SK-N-SH (cell line): ENCODE measurements at regions not wholly inside any gene's neighbourhood (a gene's known extent, or its start where the extent isn't known, plus 50 kb on each side); places are given as distances from the start of the nearest gene placed in this dataset.

Experiments used
- CTCF ChIA-PET: fragments of 300-600, 350-600 bp; formaldehyde crosslinking; extraction: SDS; loops from one replicate; lab custom pipeline; 2021; lab: Yijun Ruan, JAX
- POLR2A ChIA-PET: fragments of 350-600 bp; sonication (Branson Sonifier 250); formaldehyde crosslinking; extraction: SDS; loops from one replicate; lab custom pipeline; 2020; ENCODE audit warnings: antibody characterized with exemption, inconsistent platforms; lab: Yijun Ruan, JAX
- DNase-seq: peaks from one replicate; pipeline ENCODE4 v3.0.0; 2012
- H2AFZ ChIP-seq: fragments of 200-600 bp; sonication (generic); 2 replicates; pipeline ENCODE4 v1.8.1; 2016; ENCODE audit warnings: antibody characterized with exemption, mild to moderate bottlenecking, low read depth
- H3F3A ChIP-seq: fragments of 200-600 bp; sonication (generic); replicated peaks from 2 replicates; pipeline ENCODE3; 2016; ENCODE audit warnings: antibody characterized with exemption, mild to moderate bottlenecking; ENCODE audit not compliant: insufficient read depth
- H3K27ac ChIP-seq, 2 experiments: fragments of 200-500 bp in 1 of 2; fragments of 200-600 bp in 1 of 2; sonication (Bioruptor generic) in 1 of 2; sonication (generic), shearing (Covaris generic) in 1 of 2; 2 replicates each; pipeline versions ENCODE4 v1.5.1 to v1.6.1; 2014 to 2016; ENCODE audit warnings: low read depth in 2 of 2, inconsistent platforms in 1 of 2, low read length in 1 of 2, mild to moderate bottlenecking in 1 of 2, mixed read lengths in 1 of 2
- H3K27me3 ChIP-seq: fragments of 200-600 bp; sonication (generic), shearing (Covaris generic); 2 replicates; pipeline ENCODE4 v1.6.1; 2016; ENCODE audit warnings: mixed run types; ENCODE audit not compliant: insufficient read depth
- H3K36me3 ChIP-seq, 2 experiments: fragments of 200-500 bp in 1 of 2; fragments of 200-600 bp in 1 of 2; sonication (Bioruptor generic) in 1 of 2; sonication (generic) in 1 of 2; replicated peaks in 1 of 2; 2 replicates each; pipeline versions ENCODE3 to v1.5.1; 2014 to 2016; ENCODE audit warnings: low read length in 1 of 2, mild to moderate bottlenecking in 1 of 2; ENCODE audit not compliant: insufficient read depth in 2 of 2, control insufficient read depth in 1 of 2
- H3K4me1 ChIP-seq, 2 experiments: fragments of 200-500 bp in 1 of 2; fragments of 200-600 bp in 1 of 2; sonication (Bioruptor generic) in 1 of 2; sonication (generic), shearing (Covaris generic) in 1 of 2; 2 replicates each; pipeline versions ENCODE4 v1.5.1 to v1.6.1; 2014 to 2016; ENCODE audit warnings: low read depth in 1 of 2, low read length in 1 of 2, mixed run types in 1 of 2; ENCODE audit not compliant: insufficient read depth in 2 of 2, control insufficient read depth in 1 of 2
- H3K4me2 ChIP-seq: fragments of 200-600 bp; sonication (generic), shearing (Covaris generic); 2 replicates; pipeline ENCODE4 v1.6.1; 2017; ENCODE audit warnings: mixed run types
- H3K4me3 ChIP-seq, 2 experiments: fragments of 200-500 bp in 1 of 2; fragments of 200-600 bp in 1 of 2; sonication (Bioruptor generic) in 1 of 2; sonication (generic), shearing (Covaris generic) in 1 of 2; 2 replicates each; pipeline versions ENCODE4 v1.5.1 to v1.8.1; 2014 to 2016; ENCODE audit warnings: low read depth in 2 of 2, inconsistent platforms in 1 of 2, low read length in 1 of 2, mild to moderate bottlenecking in 1 of 2, mixed read lengths in 1 of 2, moderate library complexity in 1 of 2
- H3K79me2 ChIP-seq: fragments of 200-600 bp; sonication (generic); 2 replicates; pipeline ENCODE4 v1.8.1; 2017; ENCODE audit warnings: mild to moderate bottlenecking; ENCODE audit not compliant: insufficient read depth
- H3K9ac ChIP-seq: fragments of 200-600 bp; sonication (generic); 2 replicates; pipeline ENCODE4 v1.6.1; 2017; ENCODE audit warnings: mixed run types
- H3K9me2 ChIP-seq: fragments of 200-600 bp; sonication (generic); 2 replicates; pipeline ENCODE4 v1.6.1; 2017; ENCODE audit warnings: mixed run types
- H3K9me3 ChIP-seq: fragments of 200-600 bp; sonication (generic); 2 replicates; pipeline ENCODE4 v1.6.1; 2017; ENCODE audit warnings: mixed run types, mild to moderate bottlenecking, moderate library complexity
- H4K20me1 ChIP-seq: fragments of 200-600 bp; sonication (generic); 2 replicates; pipeline ENCODE4 v1.6.1; 2017; ENCODE audit warnings: mild to moderate bottlenecking, mixed run types; ENCODE audit not compliant: insufficient read depth
- FOSL2 ChIP-seq: IDR thresholded peaks from 2 replicates; pipeline ENCODE4 v1.4.0; 2012; ENCODE audit warnings: low read depth, mild to moderate bottlenecking, moderate library complexity, borderline replicate concordance
- FOXJ3 ChIP-seq: sonication (generic); formaldehyde crosslinking; IDR thresholded peaks from 2 replicates; pipeline ENCODE4 v1.5.1; 2020; ENCODE audit warnings: mild to moderate bottlenecking, missing genetic modification reagents
- JUND ChIP-seq: IDR thresholded peaks from 2 replicates; pipeline ENCODE4 v1.4.0; 2012
- MXI1 ChIP-seq: IDR thresholded peaks from 2 replicates; pipeline ENCODE4 v1.6.1; 2012; ENCODE audit warnings: mild to moderate bottlenecking, low read depth, low read length, improper control_type of control experiment
- NRF1 ChIP-seq: IDR thresholded peaks from 2 replicates; pipeline ENCODE4 v1.6.1; 2012; ENCODE audit warnings: low read depth, mild to moderate bottlenecking, low read length
- RFX5 ChIP-seq: IDR thresholded peaks from 2 replicates; pipeline ENCODE4 v1.6.1; 2012; ENCODE audit warnings: mild to moderate bottlenecking, improper control_type of control experiment, low read length
- SIN3A ChIP-seq: IDR thresholded peaks from 2 replicates; pipeline ENCODE4 v1.6.1; 2012; ENCODE audit warnings: low read depth, mild to moderate bottlenecking, low read length, moderate library complexity, borderline replicate concordance
- SMC3 ChIP-seq: IDR thresholded peaks from 2 replicates; pipeline ENCODE4 v1.6.1; 2012; ENCODE audit warnings: low read depth, low read length, improper control_type of control experiment
- USF2 ChIP-seq: fragments of 150-350 bp; IDR thresholded peaks from 2 replicates; pipeline ENCODE4 v1.6.1; 2017; ENCODE audit warnings: antibody characterized with exemption, low read length, low read depth, borderline replicate concordance
- YY1 ChIP-seq: IDR thresholded peaks from 2 replicates; pipeline ENCODE4 v1.4.0; 2012; ENCODE audit warnings: low read depth, mild to moderate bottlenecking
- WGBS: methylation state at CpG from one replicate; pipeline ENCODE4 v1.1.6; 2017; ENCODE audit warnings: low lambda C conversion rate; 5-methylcytosine and 5-hydroxymethylcytosine counted together
- TF ChIP-seq, protein P1 (sequence below): IDR thresholded peaks from 2 replicates; pipeline ENCODE4 v1.6.1; 2012; ENCODE audit warnings: mild to moderate bottlenecking, low read depth, low read length, moderate library complexity

DNA sequence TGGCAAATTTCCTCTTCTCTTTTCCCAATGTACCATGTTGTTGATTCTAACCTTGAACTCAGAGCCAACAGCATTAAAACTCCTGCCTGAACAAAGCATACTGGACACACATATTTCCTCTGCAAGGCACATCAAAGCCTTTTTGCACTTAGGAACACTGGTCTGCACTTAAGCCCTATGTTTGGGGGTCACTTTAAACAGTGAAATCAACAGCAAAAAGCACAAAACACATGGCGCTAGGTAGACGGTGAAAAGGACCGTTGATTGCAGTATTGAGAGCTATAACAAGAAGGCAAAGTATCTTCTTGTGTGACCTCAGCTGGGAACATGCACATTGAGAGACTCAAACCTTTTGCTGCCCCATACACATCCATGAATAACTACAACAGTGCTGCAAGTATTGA lies 83.9 kb upstream of the SH3BP4 start:
- H3F3A ChIP-seq = no peaks in the 10 kb centered on the region
- H3K9me2 ChIP-seq = no peaks in the 10 kb centered on the region
- H3K9me3 ChIP-seq = no peaks in the 10 kb centered on the region
- POLR2A ChIA-PET = no interaction called here
- H4K20me1 ChIP-seq = no peaks in the 10 kb centered on the region
- no peak overlapping the region for H2AFZ ChIP-seq
- CTCF ChIA-PET = interaction anchor here (1.2 kb wide), 1 partner anchor 12 kb away, joined by 3 read pairs; no protein-coding TSS in a partner anchor
- H3K79me2 ChIP-seq = no peaks in the 10 kb centered on the region
- H3K27ac ChIP-seq = no peak overlapping the region
- DNase-seq = no peak
- no peak overlapping the region for H3K9ac ChIP-seq
- 79% methylated on average over 3 of the region's 3 CpGs for WGBS
- H3K36me3 ChIP-seq = no peaks in the 10 kb centered on the region
- no peak for TF ChIP-seq FOSL2
- no peak for TF ChIP-seq MXI1
- no peak overlapping the region for H3K4me2 ChIP-seq
- H3K27me3 ChIP-seq = no peaks in the 10 kb centered on the region
- no peak overlapping the region for H3K4me3 ChIP-seq
- H3K4me1 ChIP-seq = no peaks in the 10 kb centered on the region

DNA sequence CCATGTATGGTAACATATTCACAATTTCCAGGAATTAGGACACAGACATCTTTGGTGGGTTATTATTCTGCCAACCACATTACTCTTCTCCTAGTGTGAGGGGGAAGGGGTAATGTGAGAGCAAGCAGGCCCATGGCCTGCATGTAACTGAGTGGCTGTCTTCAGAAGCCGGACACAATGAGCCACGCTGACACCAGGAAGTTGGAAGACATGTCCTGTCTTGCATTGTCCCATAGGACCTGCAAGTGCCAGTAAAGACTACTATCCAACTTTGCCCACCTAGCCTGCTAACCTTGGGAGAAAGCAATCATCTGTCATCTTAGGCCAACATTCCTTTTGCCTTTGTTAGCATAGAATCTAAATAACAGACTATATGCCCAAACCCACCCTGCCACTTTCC lies 86.2 kb upstream of the SH3BP4 start:
- H3F3A ChIP-seq = no peaks in the 10 kb centered on the region
- no peak overlapping the region for H2AFZ ChIP-seq
- TF ChIP-seq SMC3 (no peak), USF2 (no peak), NRF1 (no peak), RFX5 (no peak), JUND (no peak), SIN3A (no peak)
- H3K9me3 ChIP-seq = no peaks in the 10 kb centered on the region
- H3K4me1 ChIP-seq = peaks cover 0 to 3% of the 10 kb centered on the region in 2 experiments; a peak in 1 of 4 replicates
- H3K4me3 ChIP-seq = no peak overlapping the region
- H3K79me2 ChIP-seq = no peaks in the 10 kb centered on the region
- H3K4me2 ChIP-seq = no peak overlapping the region
- ChIA-PET POLR2A (no interaction called here), CTCF (no interaction called here)
- no peak for DNase-seq
- 95% methylated on average over 2 of the region's 2 CpGs for WGBS
- no peak overlapping the region for H3K27ac ChIP-seq
- no peaks in the 10 kb centered on the region for H3K36me3 ChIP-seq
- no peaks in the 10 kb centered on the region for H3K27me3 ChIP-seq
- no peaks in the 10 kb centered on the region for H4K20me1 ChIP-seq
- H3K9ac ChIP-seq = no peak overlapping the region
- H3K9me2 ChIP-seq = no peaks in the 10 kb centered on the region

DNA sequence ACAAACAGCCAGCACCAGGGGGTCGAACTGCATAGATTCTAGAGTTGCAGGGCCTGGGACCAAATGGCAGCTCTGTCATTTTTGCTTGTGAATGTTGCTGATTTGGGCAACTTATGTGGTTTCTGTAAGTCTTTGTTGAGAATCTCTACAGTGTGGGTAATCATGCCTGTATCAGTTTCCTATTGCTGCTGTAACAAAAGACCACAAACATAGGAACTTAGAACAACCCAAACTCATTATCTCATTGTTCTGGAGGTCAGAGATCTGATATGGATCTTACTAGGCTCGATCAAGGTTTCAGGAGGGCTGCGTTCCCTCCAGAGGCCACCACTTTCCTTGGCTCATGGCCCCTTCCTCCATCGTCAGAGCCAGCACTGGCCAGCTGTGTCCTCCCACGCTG lies 86.8 kb upstream of the SH3BP4 start:
- Histone ChIP-seq H3K4me1 (peaks cover 0 to 3% of the 10 kb centered on the region in 2 experiments; a peak in 1 of 4 replicates), H2AFZ (no peak overlapping the region), H3K4me2 (no peak overlapping the region), H3K9me3 (no peaks in the 10 kb centered on the region), H3K4me3 (no peak overlapping the region), H3K79me2 (no peaks in the 10 kb centered on the region), H4K20me1 (no peaks in the 10 kb centered on the region), H3K27me3 (no peaks in the 10 kb centered on the region), H3K36me3 (no peaks in the 10 kb centered on the region), H3K9ac (no peak overlapping the region), H3F3A (no peaks in the 10 kb centered on the region), H3K9me2 (no peaks in the 10 kb centered on the region), H3K27ac (no peak overlapping the region)
- WGBS = 79% methylated on average over 5 of the region's 5 CpGs
- TF ChIP-seq FOSL2 (no peak), FOXJ3 (CRISPR knock-in tag) (no peak), JUND (no peak), YY1 (no peak)
- TF ChIP-seq, protein P1, sequence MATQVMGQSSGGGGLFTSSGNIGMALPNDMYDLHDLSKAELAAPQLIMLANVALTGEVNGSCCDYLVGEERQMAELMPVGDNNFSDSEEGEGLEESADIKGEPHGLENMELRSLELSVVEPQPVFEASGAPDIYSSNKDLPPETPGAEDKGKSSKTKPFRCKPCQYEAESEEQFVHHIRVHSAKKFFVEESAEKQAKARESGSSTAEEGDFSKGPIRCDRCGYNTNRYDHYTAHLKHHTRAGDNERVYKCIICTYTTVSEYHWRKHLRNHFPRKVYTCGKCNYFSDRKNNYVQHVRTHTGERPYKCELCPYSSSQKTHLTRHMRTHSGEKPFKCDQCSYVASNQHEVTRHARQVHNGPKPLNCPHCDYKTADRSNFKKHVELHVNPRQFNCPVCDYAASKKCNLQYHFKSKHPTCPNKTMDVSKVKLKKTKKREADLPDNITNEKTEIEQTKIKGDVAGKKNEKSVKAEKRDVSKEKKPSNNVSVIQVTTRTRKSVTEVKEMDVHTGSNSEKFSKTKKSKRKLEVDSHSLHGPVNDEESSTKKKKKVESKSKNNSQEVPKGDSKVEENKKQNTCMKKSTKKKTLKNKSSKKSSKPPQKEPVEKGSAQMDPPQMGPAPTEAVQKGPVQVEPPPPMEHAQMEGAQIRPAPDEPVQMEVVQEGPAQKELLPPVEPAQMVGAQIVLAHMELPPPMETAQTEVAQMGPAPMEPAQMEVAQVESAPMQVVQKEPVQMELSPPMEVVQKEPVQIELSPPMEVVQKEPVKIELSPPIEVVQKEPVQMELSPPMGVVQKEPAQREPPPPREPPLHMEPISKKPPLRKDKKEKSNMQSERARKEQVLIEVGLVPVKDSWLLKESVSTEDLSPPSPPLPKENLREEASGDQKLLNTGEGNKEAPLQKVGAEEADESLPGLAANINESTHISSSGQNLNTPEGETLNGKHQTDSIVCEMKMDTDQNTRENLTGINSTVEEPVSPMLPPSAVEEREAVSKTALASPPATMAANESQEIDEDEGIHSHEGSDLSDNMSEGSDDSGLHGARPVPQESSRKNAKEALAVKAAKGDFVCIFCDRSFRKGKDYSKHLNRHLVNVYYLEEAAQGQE = no peak
- ChIA-PET CTCF (no interaction called here), POLR2A (no interaction called here)
- DNase-seq = no peak
